ENCODE measurements at regions not wholly inside any gene's neighbourhood (a gene's known extent, or its start where the extent isn't known, plus 50 kb on each side); places are given as distances from the start of the nearest gene placed in this dataset.

- ChIA-PET CTCF (no interaction called here), POLR2A (no interaction called here)
- no peaks in the 10 kb centered on the region for H3K9me3 Mint-ChIP-seq (ENCODE audit: insufficient read depth)
- no peaks in the 10 kb centered on the region for H3K27me3 ChIP-seq (replicated peaks in 1 of 4; ENCODE audit: control extremely low read depth in 1 of 4, control insufficient read depth in 3 of 4, insufficient read depth in 4 of 4, low read length in 3 of 4)
- no peak overlapping the region for H3K27ac ChIP-seq (ENCODE audit: low read length in 2 of 2)
- intact Hi-C loops (cut with micrococcal nuclease) = no loop called here
- WGBS (ENCODE audit: insufficient coverage) = no CpG with 5 or more reads among the region's 1 CpG
- no peaks in the 10 kb centered on the region for H3K36me3 ChIP-seq (replicated peaks in 1 of 2; ENCODE audit: control extremely low read depth in 1 of 2, control insufficient read depth in 1 of 2, extremely low read depth in 1 of 2, insufficient read depth in 2 of 2, low read length in 1 of 2)
- no peak overlapping the region for H2AFZ ChIP-seq (ENCODE audit: insufficient read depth, low read depth, low read length, poor library complexity, severe bottlenecking)
- H3K27ac Mint-ChIP-seq = no peak overlapping the region
- H3K4me3 ChIP-seq (ENCODE audit: control extremely low read depth in 1 of 5, extremely low read depth in 1 of 5, insufficient read depth in 1 of 5, low read depth in 2 of 5, low read length in 4 of 5) = no peak overlapping the region
- peaks cover 4% of the 10 kb centered on the region for H3K27me3 Mint-ChIP-seq
- no peaks in the 10 kb centered on the region for H3K4me1 Mint-ChIP-seq
- ATAC-seq (ENCODE audit: low read depth) (no peak), DNase-seq (no peak)
- no peaks in the 10 kb centered on the region for H3K79me2 ChIP-seq (ENCODE audit: control insufficient read depth, insufficient read depth, low read length)
- H3K4me1 ChIP-seq (ENCODE audit: control insufficient read depth in 2 of 2, insufficient read depth in 2 of 2, low read length in 2 of 2) = no peaks in the 10 kb centered on the region
- no peak overlapping the region for H3K4me3 Mint-ChIP-seq
- no peak overlapping the region for H3K9ac ChIP-seq (ENCODE audit: low read length)
- TF ChIP-seq EZH2 (IDR thresholded peaks at IDR 0.05; ENCODE audit: borderline replicate concordance, insufficient read depth, low read depth, low read length, poor library complexity, severe bottlenecking) = no peak
- TF ChIP-seq CTCF (IDR thresholded peaks at IDR 0.05) = no peak
- no peaks in the 10 kb centered on the region for H3K9me3 ChIP-seq (ENCODE audit: control extremely low read depth in 1 of 3, control insufficient read depth in 2 of 3, insufficient read depth in 1 of 3, low read length in 2 of 3)
- H4K20me1 ChIP-seq (ENCODE audit: control insufficient read depth, insufficient read depth, low read length, poor library complexity, severe bottlenecking) = no peaks in the 10 kb centered on the region
- H3K4me2 ChIP-seq (replicated peaks; ENCODE audit: low read depth, low read length, poor library complexity, severe bottlenecking) = no peak overlapping the region
Measured at GRCh38 chr5:102654559-102655349, 100.4 kb upstream of the PAM start.

GRCh38 chr5:102659151-102659550 lies 96.0 kb upstream of the PAM start:
- intact Hi-C loops (cut with micrococcal nuclease) = no loop called here
- H3K27ac Mint-ChIP-seq = no peak overlapping the region
- Histone ChIP-seq H3K9ac (ENCODE audit: low read length) (no peak overlapping the region), H3K4me2 (replicated peaks; ENCODE audit: low read depth, low read length, poor library complexity, severe bottlenecking) (no peak overlapping the region), H3K27me3 (replicated peaks in 1 of 4; ENCODE audit: control extremely low read depth in 1 of 4, control insufficient read depth in 3 of 4, insufficient read depth in 4 of 4, low read length in 3 of 4) (no peaks in the 10 kb centered on the region), H2AFZ (ENCODE audit: insufficient read depth, low read depth, low read length, poor library complexity, severe bottlenecking) (no peak overlapping the region), H3K27ac (ENCODE audit: low read length in 2 of 2) (no peak overlapping the region), H3K79me2 (ENCODE audit: control insufficient read depth, insufficient read depth, low read length) (no peaks in the 10 kb centered on the region), H4K20me1 (ENCODE audit: control insufficient read depth, insufficient read depth, low read length, poor library complexity, severe bottlenecking) (no peaks in the 10 kb centered on the region), H3K36me3 (replicated peaks in 1 of 2; ENCODE audit: control extremely low read depth in 1 of 2, control insufficient read depth in 1 of 2, extremely low read depth in 1 of 2, insufficient read depth in 2 of 2, low read length in 1 of 2) (no peaks in the 10 kb centered on the region), H3K4me1 (ENCODE audit: control insufficient read depth in 2 of 2, insufficient read depth in 2 of 2, low read length in 2 of 2) (no peaks in the 10 kb centered on the region), H3K4me3 (ENCODE audit: control extremely low read depth in 1 of 5, extremely low read depth in 1 of 5, insufficient read depth in 1 of 5, low read depth in 2 of 5, low read length in 4 of 5) (no peak overlapping the region), H3K9me3 (ENCODE audit: control extremely low read depth in 1 of 3, control insufficient read depth in 2 of 3, insufficient read depth in 1 of 3, low read length in 2 of 3) (no peaks in the 10 kb centered on the region)
- no peak for ATAC-seq (ENCODE audit: low read depth)
- ChIA-PET POLR2A (no interaction called here), CTCF (interaction anchor here (1.0 kb wide), 1 partner anchor 22 kb away, joined by 4 read pairs; no protein-coding TSS in a partner anchor)
- DNase-seq = no peak
- H3K4me3 Mint-ChIP-seq = no peak overlapping the region
- WGBS (ENCODE audit: insufficient coverage) = no CpG with 5 or more reads among the region's 2 CpGs
- no peaks in the 10 kb centered on the region for H3K4me1 Mint-ChIP-seq
- no peak for TF ChIP-seq EZH2 (IDR thresholded peaks at IDR 0.05; ENCODE audit: borderline replicate concordance, insufficient read depth, low read depth, low read length, poor library complexity, severe bottlenecking)
- TF ChIP-seq CTCF (IDR thresholded peaks at IDR 0.05) = no peak
- H3K9me3 Mint-ChIP-seq (ENCODE audit: insufficient read depth) = no peaks in the 10 kb centered on the region
- peaks cover under 1% of the 10 kb centered on the region for H3K27me3 Mint-ChIP-seq

All from B cell (primary cell).